GM21723 (cell line): ENCODE measurements at regions not wholly inside any gene's neighbourhood (a gene's known extent, or its start where the extent isn't known, plus 50 kb on each side); places are given as distances from the start of the nearest gene placed in this dataset.

Experiments used
- ATAC-seq: cut with Tn5 transposase; IDR thresholded peaks from one replicate; pipeline ENCODE4 v1.9.1; 2021; ENCODE audit warnings: mild to moderate bottlenecking, moderate library complexity; ENCODE audit not compliant: unreplicated experiment

DNA sequence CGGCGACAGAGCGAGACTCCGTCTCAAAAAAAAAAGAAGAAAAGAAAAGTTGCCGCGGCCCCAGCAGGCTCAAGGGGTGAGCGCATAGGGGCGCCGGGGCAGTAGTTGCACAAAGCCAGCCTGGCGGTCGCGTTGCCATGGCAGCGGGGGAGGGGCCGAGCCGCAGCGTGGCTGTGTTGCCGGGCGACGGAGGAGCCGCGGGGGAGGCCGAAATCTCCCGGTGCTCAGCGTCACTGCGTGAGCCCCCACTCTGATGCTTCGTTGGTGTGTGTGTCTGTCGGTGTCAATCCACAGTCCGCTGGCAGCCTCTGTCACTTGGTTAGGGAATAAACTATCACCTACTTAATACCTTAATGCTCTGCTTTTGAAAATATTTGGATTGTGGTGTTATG lies 82.9 kb upstream of the C1QTNF9B start:
- peak; percentile 88 for ATAC-seq

DNA sequence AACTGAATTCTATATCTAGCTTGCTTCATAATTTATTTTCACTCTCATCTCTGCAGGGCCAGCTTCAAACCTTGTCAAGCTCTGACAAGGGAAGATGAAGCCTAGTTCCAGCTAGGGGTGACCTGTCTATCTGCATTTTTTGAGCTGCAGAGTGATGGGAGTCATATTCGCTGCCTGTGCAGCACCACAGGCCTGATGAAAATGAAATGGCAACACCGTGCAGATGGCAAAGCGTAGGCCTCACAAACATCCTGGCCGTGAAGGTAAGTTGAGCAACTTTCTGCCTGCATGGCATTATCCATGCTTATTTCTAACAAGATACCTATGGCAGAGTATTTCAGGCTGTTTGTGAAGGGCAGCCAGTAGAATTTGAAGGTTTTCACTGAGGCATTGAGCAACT lies 86.4 kb upstream of the C1QTNF9B start:
- ATAC-seq = no peak

DNA sequence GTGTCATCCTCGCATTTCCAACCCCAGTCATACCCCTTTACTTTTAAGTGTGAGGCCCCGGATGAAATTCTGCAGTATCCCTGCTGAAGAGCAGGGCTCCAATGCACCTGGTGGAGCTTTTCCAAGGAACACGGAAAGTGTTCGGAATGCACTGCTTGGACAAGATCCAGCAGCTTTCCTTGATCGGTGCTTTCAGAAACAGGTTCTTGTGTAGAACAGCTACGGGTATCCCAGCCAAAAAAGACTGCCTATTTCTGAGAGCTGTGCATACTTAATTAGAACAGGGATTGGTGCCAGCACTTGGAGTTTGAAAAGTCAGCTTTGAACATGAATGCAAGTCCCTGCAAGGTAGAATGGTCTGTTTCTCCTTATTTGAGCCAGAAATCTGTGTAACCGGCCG lies 87.2 kb upstream of the C1QTNF9B start:
- ATAC-seq = no peak

DNA sequence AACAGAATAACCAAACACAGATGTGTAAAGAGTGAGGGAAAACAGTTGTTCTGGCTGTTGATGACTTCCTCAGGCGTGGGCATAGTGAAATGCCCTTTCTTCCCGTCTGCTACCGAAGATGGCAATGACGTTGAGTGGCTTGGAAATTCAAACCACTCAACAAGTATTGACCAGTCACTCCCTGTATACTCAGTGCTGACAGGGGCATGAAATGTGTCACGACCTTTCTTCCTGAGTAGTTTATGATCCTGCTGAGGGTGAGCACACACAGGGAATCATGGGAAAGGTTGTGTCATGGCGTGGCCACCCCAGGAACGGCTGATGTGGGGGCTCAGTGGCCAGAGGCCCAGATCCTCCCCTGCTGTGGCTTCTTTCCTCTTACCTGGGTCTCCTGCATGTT lies 87.8 kb upstream of the C1QTNF9B start:
- ATAC-seq = no peak

DNA sequence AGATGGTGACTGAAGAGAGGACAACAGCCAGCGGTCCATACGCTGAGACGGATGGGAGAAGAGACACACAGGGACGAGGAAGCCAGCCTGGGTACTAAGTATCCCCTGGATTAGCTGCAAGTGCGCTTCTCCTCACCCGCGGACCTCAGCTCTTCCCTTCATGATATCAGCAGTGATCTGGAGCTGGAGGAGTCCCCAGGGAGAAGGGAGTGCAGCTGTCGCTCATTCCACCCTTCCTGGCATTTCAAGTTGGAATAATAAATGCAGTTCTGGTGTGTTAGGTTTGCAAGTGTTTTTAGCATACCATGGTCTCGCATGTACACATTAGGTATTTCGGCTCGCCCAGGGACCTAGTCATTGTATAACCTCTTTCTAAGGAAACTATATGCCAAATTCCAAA lies 88.5 kb upstream of the C1QTNF9B start:
- no peak for ATAC-seq

DNA sequence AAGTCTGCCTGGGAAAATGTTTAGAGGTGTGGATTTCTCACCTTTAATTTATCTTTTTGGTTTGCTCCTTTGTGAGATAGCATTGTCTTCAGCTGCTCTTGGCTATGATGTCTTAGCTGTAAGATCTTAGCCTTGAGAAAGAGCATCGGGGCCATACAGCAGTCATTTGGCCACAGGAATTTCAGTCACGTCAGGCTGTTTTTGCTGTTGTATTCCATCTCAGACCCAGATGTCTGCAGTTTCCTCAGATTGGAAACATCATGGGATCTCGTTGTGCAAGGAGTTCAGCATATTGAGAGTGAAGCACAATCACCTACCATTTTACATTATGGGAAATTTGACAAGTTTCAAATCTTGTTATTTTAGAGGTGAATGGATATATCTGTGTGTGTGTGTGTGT lies 89.3 kb upstream of the C1QTNF9B start:
- ATAC-seq = no peak

DNA sequence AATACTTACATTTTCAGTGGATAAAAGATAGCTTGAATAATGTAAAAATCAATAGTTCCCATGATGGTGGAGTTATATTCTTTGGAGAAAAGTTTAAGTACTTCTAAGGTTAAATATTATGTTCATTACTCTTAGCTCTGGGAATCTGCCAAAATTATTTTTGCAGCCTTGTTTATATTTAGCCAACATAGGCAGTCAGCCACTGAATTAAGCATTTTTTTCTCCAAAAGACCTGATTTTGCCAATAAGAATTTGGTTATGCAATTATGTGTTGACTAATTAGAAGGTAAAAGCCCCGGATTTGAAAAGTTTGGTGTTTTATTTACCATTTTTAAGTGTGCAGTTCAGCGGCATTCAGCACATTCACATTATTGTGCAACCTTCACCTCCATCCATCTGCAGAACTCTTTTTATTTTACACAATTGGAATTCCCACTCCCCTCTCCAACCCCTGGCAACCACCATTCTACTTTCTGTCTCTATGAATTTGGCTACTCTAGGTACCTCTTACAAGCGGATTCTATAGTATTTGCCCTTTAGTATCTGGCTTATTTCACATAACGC lies 90.1 kb upstream of the C1QTNF9B start:
- ATAC-seq = no peak

DNA sequence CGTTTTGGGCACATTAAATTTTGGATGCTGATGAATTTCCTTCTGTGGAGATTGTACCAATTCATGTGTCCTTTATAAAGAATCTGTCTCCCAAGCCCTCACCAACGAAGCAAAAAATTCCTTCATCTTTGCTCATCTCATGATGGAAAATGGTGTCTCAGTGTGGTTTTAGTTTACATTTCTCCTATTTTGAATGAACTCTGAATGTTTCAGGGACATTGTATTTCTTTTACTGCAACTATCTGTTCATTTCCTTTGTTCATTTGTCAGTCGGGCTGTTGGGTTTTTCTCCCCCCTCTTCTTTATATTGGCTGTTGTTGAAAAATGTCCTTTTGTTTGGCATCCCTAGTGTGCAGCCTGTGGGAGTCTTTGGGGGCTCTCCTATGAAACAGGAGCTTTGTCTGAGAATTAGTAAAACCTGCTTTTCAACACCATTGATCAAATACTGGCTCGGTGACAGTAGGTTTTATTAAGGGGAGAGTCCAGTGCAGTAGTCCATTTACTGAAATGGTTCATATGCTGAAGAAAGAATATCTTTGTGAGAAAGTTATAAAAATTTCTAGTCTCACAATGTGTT lies 91.3 kb upstream of the C1QTNF9B start:
- no peak for ATAC-seq

DNA sequence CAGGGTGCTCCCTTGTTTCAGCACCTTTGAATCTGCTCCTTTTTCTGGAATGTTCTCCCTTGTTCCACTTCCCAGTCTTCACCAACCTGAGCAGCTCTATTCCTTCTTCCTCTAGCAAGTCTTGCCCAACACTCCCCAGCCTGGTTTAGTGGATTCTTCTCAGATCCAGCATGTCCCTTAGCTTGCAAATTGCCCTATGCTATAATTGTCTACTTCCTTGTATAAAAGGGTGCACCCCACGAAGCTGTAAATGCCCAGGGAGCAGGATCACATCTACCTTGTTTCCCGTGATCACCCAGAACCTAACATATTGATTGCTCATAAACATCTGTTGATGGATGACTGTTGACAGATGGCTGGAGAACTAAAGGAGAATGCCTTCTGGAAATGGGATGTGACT lies 93.2 kb upstream of the C1QTNF9B start:
- ATAC-seq = no peak

DNA sequence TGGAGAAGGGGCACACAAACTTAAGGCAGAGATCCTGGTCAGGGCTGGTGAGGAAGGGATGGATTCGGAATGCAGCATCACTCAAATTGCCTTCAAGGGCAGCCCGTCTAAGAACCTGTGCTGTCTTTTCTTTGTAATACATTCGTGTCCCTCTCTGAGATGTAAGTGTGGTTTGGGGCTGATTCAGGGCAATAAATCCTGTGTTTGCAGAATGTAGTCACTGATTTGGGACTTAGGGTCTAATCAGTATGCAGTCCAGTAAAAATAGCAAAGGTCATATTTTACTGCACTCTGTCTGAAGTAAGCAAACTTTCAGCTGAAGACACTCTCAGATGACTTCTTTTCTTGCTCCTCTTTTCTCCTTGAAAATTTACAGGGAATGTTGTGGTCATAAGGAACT lies 93.8 kb upstream of the C1QTNF9B start:
- no peak for ATAC-seq

DNA sequence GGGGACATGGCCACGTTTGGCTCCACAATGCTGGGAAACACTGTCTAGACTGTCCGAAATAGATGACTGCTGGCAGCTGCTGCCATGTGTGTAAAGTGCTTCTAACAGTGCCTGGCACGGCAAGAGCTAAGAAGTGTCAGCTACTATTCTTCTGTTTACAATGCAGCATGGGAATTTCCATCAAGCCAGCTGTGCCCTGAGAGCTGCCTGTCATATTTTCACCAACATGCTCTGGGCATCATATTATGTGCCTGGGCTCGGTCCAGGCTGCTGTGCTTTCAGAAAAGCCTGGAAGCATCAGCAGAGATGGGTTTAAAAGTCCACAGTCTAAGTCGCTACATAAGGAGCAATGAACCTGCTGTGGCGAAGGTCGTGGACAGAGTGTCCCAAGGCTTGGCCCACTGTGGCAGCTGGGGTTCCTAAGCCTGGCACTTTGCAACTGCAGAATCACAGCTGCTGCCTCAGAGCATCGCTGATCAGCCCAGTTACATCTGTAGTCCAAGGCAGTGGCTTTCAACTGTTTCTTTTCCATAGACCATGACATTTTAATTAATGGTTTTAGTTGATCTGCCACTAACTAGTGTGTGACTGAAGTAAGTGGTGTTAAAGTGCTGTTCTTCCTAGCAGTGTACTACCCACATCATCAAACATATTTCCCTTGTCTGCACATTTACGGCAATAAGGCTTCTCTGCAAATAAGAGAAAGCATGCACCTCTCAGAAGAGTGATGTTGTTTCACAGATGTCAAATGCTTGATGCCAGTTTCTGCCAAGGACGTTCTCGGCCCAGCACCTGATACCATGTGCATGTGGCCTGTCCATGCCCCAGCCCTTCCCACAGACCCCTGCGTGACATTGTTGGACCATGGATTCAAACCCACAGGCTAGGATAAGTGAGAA lies 95.7 kb upstream of the C1QTNF9B start:
- ATAC-seq = no peak

DNA sequence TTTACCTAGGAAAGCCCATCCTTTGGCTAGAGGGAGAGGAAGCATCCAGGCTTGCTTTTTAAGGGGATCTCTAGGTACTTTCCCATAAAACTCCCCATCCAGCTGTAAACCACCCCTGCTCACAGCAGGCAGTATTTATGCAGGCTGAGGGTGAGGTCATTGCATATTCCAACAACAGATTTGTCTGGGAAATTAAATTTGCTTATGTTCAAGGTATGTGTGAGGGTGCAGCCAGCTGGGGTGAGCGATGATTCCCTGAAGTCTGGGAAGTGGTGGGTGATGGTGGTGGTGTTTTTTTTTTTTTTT lies 96.3 kb upstream of the C1QTNF9B start:
- ATAC-seq = no peak

DNA sequence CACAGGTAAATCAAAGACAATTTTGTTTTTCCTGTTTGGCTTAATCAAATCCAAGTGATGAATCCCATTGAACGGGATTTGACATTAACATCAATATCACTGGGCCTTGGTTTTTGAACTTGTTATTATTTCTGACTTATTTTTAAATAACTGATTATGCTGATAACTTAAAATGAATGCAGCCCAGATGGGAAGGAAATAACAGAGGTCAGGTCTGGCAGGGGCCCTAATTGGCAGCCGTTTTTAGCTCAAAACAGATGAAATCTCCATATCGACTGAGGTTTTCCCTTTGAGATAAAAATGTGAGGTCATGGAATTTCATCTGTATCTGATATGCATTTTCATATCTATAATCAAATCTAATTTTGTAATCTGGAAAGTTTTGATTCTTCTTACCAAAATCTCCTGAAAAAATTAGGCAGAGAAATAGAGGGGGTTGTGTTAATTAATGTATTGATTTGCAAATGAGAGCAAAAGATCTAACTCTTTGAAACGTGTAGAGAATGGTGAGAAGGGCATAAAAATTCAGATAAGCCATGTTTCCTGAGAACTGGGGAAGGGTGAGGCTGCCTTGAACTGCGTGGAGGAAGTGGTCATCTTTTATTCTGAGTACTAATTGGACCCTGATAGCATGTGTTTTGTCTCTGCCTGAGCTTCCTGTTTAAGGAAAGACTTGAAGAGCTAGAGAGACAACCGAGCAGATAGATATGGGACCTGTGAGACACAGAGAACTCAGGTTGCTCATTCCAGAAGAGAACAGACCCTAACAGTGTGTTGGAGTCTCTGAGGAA lies 98.2 kb upstream of the C1QTNF9B start:
- no peak for ATAC-seq

DNA sequence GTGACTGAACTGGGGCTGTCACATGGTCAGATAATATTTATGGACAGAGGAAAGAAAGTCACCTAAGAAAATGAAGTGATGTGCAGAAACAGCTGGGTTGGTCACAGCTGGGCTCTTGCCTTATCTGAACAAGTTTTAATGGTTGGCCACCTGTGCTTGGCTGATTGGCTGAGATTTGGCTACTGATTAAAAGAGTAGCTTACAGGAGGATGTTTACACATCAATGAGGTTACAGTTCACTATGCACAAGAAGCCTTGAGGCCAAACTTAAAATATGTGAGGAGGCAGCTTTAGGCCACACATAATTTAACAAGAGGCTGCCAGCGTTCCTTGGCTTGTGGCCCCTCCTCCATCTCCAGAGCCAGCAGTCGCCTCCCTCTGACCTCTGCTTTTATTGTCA lies 99.2 kb upstream of the C1QTNF9B start:
- no peak for ATAC-seq

DNA sequence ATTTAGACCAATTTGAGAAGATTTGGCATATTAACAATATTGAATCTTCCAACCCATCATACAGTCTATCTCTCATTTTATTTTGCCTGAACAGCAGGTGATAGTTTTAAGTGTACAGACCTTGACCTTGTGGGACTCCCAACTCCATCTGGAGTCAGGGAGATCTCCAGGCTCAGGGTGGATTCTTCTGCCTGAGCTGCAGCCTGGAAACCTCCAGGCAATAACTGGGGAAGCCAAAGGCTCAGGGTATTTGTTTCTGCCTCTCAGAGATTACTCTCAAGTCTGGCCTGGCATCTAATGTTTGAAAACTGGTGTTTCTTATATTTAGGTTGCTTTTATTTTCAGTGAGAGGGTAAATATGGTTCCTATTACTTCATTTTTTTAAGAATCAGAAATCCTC lies 102.1 kb upstream of the C1QTNF9B start:
- ATAC-seq = no peak

DNA sequence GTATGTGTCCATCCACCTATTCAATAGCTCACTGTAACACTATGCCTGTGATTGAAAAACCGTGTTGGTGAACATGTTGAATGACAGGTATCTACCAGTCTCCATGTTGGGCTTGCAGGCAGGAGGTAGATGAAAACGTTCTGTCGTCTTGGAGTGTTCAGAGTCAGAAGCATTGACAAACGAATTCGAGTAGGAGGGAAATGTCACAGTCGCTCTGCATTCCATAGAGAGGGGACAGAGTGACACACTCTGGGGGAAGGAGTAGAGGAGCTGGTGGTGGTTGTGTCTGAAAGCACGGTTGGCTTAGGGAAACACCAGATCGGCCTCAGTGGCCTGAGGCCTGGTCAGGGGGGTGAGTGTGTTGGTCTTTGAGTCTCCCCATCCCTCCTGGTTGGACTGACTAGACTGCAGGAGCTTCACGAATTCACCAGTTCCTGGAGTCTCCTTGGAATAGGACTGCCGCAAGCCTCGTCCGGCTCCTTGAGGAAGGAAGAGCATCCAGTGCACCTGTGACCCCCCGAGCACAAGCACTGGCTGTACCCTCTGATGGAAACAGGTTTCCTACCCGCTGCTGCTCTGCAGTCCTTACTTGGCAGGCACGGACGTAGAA lies 105.0 kb upstream of the C1QTNF9B start:
- no peak for ATAC-seq

DNA sequence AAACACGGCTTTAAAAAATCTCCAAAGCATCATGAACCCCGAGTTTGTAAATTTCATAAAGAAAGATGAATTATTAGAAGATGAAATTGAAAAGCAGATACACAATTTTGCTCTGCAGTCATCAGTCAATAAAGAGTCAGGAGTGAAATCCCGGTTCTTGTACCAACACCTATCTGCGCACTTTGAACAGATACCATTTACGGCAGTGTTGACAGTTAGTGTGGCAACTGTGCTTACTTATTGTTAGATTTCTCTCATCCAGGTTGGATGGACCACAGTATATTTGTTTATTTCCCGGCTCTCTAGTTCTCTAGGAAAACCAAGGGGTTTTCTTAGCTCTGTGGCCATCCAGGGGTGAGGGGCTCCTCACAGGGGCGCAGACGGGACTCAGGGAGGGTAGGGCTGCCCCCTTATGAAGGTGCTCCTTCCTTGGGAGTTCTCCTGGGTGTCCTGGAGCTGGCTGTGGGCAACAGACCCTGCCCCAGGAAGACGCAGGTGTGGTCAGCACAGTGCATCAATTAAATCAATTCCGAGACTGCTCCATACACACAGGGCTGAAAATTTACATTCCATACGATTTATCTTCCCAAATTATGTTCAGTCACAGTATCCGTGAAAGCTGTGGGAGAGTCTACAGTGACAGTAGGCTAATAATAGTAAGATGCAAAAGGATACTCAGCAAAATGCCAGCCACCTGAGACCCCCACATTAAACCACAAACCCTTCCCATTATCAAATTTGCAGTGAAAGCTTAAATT lies 107.0 kb upstream of the C1QTNF9B start:
- ATAC-seq = no peak

DNA sequence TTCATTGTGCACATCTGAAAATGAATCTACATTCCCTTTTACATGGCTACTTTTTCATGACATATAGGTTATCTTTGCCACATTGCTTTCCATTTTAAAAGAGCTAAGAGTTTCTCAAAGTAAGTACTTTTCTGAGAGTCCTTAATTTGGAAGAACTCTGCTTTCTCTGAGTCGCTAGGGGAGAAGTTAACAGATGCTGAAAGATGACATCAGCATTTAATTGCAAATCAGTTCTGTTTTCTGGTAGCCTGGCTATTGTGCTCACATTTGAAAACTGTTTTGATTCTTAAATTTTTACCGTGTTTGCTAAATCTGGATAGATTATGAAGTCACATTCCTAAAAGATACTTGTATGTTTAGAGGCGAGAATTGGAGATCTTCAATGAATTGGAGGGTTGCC lies 107.7 kb upstream of the C1QTNF9B start:
- no peak for ATAC-seq

DNA sequence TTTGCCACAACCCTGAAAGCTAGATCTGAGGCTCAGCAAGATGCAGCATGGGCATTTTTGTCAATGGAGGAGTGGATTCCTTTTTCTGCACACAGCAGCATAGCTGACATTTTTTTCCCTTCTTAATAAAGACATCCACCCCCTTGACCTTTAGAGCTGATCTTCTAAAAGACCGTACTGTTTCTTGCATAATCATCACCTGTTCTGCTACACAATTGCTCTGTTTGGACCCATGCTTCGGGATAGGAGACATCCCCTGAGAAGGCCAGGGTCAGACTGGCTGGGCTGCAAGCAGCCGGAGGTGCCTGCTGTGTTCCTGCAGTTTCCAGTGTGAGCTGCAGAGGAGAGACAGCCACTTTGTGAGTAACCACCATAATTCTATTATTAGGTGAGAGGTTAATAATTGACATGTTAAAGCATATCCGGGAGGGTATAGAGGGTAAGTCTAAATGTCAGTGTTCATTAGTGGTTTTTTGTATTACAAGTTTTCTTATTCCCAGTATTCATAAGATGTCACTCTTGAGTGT lies 108.5 kb upstream of the C1QTNF9B start:
- ATAC-seq = no peak

DNA sequence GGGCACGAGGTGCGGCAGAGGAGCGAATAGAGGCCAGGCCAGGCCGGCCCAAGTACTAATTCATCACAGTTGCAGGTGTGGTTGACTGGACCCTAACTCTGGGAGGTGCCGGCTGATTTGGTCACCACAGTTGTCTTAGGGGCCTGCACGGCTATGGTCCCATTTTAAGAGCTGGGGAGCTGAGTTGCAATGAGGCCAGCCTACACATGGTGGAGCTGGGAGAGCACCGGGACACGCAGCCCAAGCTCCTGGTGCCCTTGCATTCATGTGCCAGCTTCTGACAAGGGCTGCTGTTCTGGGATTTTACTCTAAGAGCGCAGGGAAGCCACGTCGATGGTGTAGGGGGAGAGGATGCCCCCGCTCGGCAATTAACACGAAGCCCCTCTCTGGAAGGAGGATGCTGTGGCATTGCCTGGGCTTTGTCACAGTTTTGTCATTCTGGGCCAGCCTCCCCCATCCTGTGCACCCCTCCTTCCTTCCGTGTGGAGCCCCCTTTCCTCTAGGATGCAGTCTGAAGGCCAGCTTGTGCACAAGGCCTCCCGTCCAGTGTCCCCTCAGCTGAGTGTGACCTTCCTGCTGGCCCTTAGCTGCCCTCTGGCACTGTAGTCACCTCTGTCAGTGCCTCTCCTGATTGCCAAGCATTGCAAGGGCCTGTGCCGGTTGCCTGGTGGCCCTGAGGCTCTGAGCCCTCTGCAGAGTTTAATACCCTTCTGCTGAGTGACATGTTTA lies 109.4 kb upstream of the C1QTNF9B start:
- no peak for ATAC-seq
